ENCODE measurements at regions not wholly inside any gene's neighbourhood (a gene's known extent, or its start where the extent isn't known, plus 50 kb on each side); places are given as distances from the start of the nearest gene placed in this dataset.

DNA sequence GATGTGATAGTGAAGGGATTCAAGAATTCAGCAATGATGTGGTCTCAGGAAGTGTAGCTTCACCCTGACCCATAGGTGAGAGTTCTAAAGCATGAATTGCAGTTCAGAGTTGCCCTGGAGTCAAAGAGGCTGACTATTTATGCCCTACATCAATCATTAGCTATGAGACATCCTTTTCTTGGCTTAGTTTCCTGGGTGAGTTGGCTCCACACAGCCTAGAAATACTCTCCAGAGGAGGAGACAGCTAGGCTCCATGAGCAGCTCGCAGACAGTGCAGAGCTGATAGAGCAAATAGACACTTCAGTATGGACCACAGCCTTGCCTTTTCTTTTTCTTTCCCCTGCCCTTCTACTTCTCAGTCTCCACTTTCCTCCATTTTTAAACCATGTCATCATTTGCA, 1651.8 kb downstream of the MAT2B start:
- no peak overlapping the region for H2AFZ ChIP-seq (ENCODE audit: low read depth, low read length)
- H3K27me3 ChIP-seq (ENCODE audit: insufficient read depth, low read depth, low read length) = no peaks in the 10 kb centered on the region
- no peak overlapping the region for H3K27ac ChIP-seq (ENCODE audit: low read length)
- H3K36me3 ChIP-seq (ENCODE audit: insufficient read depth, low read length) = no peaks in the 10 kb centered on the region
- H3K9ac ChIP-seq (ENCODE audit: low read length) = no peak overlapping the region
- no peaks in the 10 kb centered on the region for H3K79me2 ChIP-seq (replicated peaks; ENCODE audit: insufficient read depth, low read length)
- H3K4me3 ChIP-seq (ENCODE audit: low read length) = no peak overlapping the region
- H4K20me1 ChIP-seq (ENCODE audit: insufficient read depth) = no peaks in the 10 kb centered on the region
- no peak for TF ChIP-seq RAD21 (conservative IDR thresholded peaks at IDR 0.05)
- TF ChIP-seq, protein P1, sequence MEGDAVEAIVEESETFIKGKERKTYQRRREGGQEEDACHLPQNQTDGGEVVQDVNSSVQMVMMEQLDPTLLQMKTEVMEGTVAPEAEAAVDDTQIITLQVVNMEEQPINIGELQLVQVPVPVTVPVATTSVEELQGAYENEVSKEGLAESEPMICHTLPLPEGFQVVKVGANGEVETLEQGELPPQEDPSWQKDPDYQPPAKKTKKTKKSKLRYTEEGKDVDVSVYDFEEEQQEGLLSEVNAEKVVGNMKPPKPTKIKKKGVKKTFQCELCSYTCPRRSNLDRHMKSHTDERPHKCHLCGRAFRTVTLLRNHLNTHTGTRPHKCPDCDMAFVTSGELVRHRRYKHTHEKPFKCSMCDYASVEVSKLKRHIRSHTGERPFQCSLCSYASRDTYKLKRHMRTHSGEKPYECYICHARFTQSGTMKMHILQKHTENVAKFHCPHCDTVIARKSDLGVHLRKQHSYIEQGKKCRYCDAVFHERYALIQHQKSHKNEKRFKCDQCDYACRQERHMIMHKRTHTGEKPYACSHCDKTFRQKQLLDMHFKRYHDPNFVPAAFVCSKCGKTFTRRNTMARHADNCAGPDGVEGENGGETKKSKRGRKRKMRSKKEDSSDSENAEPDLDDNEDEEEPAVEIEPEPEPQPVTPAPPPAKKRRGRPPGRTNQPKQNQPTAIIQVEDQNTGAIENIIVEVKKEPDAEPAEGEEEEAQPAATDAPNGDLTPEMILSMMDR (IDR thresholded peaks at IDR 0.05; ENCODE audit: poor library complexity, severe bottlenecking) = no peak
- TF ChIP-seq REST (IDR thresholded peaks at IDR 0.05; ENCODE audit: borderline replicate concordance) = no peak
- no peak for TF ChIP-seq EP300 (conservative IDR thresholded peaks at IDR 0.05; ENCODE audit: poor library complexity, severe bottlenecking)
- TF ChIP-seq POLR2AphosphoS5 (IDR thresholded peaks at IDR 0.05) = no peak
- no peak overlapping the region for H3K4me2 ChIP-seq (ENCODE audit: low read length)
- H3K9me3 ChIP-seq (ENCODE audit: low read length) = no peaks in the 10 kb centered on the region
- no peaks in the 10 kb centered on the region for H3F3A ChIP-seq (ENCODE audit: insufficient read depth, low read length, poor library complexity, severe bottlenecking)
- no peaks in the 10 kb centered on the region for H3K9me2 ChIP-seq (ENCODE audit: insufficient read depth, low read length)

- H3F3A ChIP-seq (ENCODE audit: insufficient read depth, low read length, poor library complexity, severe bottlenecking) = no peaks in the 10 kb centered on the region
- no peak overlapping the region for H3K27ac ChIP-seq (ENCODE audit: low read length)
- H3K9me2 ChIP-seq (ENCODE audit: insufficient read depth, low read length) = no peaks in the 10 kb centered on the region
- H3K36me3 ChIP-seq (ENCODE audit: insufficient read depth, low read length) = no peaks in the 10 kb centered on the region
- H3K27me3 ChIP-seq (ENCODE audit: insufficient read depth, low read depth, low read length) = no peaks in the 10 kb centered on the region
- no peak overlapping the region for H3K4me2 ChIP-seq (ENCODE audit: low read length)
- no peaks in the 10 kb centered on the region for H4K20me1 ChIP-seq (ENCODE audit: insufficient read depth)
- no peaks in the 10 kb centered on the region for H3K9me3 ChIP-seq (ENCODE audit: low read length)
- no peak overlapping the region for H3K9ac ChIP-seq (ENCODE audit: low read length)
- no peak overlapping the region for H3K4me3 ChIP-seq (ENCODE audit: low read length)
- no peak overlapping the region for H2AFZ ChIP-seq (ENCODE audit: low read depth, low read length)
- H3K79me2 ChIP-seq (replicated peaks; ENCODE audit: insufficient read depth, low read length) = no peaks in the 10 kb centered on the region
- TF ChIP-seq POLR2AphosphoS5 (IDR thresholded peaks at IDR 0.05) (no peak), MXI1 (conservative IDR thresholded peaks at IDR 0.05; ENCODE audit: poor library complexity, severe bottlenecking) (no peak), REST (IDR thresholded peaks at IDR 0.05; ENCODE audit: borderline replicate concordance) (no peak), SMC3 (conservative IDR thresholded peaks at IDR 0.05; ENCODE audit: poor library complexity) (no peak), TAF1 (IDR thresholded peaks at IDR 0.05; ENCODE audit: low read depth) (no peak)
Observed at GRCh38 chr5:165161204-165161603, 1655.8 kb downstream of the MAT2B start.
